ENCODE measurements at regions not wholly inside any gene's neighbourhood (a gene's known extent, or its start where the extent isn't known, plus 50 kb on each side); places are given as distances from the start of the nearest gene placed in this dataset.

- TF ChIP-seq CTCF (IDR thresholded peaks at IDR 0.05) (no peak), ZFX (IDR thresholded peaks at IDR 0.05; ENCODE audit: borderline replicate concordance) (no peak)
These were observed 711.7 kb downstream of the BRD1 start for GRCh38 chr22:49116021-49116420.
